GM18520 (cell line): ENCODE measurements at regions not wholly inside any gene's neighbourhood (a gene's known extent, or its start where the extent isn't known, plus 50 kb on each side); places are given as distances from the start of the nearest gene placed in this dataset.
"Not testable (repeated sequence)": the region's sequence is repeated elsewhere in the genome, so short reads cannot be mapped to it uniquely, and the experiment has no call there.

Source experiments
- ATAC-seq: cut with Tn5 transposase; IDR thresholded peaks from one replicate; pipeline ENCODE4 v1.9.1; 2021; ENCODE audit not compliant: unreplicated experiment

GRCh38 chr6:27854421-27854820 is 57.8 kb downstream of the OR2B2 start:
- no peak for ATAC-seq

GRCh38 chr6:27851440-27851839 is 60.8 kb downstream of the OR2B2 start:
- ATAC-seq = no peak

DNA sequence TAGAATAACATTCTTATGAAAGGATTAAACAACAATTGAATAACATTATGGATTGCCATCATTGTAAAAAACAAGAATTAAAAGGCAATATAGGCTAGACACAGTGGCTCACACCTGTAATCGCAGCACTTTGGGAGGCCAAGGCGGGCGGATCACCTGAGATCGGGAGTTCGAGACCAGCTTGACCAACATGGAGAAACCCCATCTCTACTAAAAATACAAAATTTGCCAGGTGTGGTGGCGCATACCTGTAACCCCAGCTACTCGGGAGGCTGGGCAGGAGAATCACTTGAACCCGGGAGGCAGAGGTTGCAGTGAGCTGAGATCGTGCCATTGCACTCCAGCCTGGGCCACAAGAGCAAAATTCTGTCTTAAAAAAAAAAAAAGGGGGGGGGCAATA is 63.2 kb downstream of the OR2B2 start:
- not testable (repeated sequence) for ATAC-seq

DNA sequence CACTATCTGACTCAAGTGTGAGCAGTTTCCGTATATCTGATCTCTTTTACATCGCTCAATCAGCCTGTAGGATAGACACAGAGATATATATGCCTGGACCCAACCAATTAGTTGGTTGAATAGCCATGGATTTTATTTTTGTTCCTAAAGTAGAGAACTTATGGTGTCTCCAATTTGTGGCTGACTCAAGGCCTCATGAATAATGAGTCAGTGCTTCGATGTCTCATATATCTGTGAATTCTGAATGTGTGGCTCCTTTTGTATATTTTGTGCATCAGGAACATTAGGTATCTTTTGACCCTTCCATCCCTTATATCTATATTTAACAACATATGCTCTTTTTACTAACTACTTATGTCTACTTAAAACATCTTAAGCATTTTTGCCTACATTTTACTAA is 64.5 kb downstream of the OR2B2 start:
- ATAC-seq = no peak

- ATAC-seq = no peak
Observed at GRCh38 chr6:27840572-27840971, 71.6 kb downstream of the OR2B2 start.

DNA sequence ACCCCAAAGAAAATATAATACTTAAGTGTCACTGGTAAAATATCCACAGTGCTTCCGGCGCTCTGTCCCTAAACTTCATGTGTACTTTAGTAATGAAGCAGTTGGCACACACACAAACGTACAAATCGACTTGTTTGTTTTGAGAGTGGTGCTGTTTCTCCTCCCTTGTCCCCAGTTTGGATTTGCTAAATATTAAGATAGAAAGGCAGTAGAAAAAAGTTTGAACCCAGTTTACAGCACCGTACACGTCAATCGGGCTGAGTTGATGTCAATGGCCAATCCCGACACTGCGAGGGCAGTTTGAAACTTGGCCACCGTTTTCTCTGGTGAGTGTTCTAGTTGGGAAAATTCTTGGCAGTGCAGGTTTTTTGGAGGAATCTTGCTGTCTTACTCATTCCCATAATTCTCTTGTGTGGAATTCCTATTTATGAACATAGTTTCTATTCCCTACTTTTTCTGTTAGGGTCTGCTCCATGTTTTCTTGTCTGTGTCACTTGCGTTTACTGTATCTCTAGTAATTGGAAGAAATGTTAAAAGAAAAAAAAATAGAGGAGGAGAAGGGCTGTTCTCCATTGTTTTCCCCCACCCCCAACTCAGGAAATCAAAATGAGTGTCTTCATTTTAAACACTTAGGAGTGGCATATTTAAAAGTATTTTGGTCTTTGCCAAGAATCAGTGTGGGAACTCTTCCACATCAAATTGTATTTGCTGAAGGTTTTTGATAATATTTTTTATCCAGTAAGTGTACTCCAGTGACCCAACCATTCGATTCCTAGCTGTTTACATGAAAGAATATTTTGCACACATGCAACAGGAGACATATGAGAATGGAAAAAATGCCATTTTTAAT is 72.3 kb downstream of the OR2B2 start:
- ATAC-seq = no peak

GRCh38 chr6:27838945-27839625 is 73.1 kb downstream of the OR2B2 start:
- ATAC-seq = no peak

DNA sequence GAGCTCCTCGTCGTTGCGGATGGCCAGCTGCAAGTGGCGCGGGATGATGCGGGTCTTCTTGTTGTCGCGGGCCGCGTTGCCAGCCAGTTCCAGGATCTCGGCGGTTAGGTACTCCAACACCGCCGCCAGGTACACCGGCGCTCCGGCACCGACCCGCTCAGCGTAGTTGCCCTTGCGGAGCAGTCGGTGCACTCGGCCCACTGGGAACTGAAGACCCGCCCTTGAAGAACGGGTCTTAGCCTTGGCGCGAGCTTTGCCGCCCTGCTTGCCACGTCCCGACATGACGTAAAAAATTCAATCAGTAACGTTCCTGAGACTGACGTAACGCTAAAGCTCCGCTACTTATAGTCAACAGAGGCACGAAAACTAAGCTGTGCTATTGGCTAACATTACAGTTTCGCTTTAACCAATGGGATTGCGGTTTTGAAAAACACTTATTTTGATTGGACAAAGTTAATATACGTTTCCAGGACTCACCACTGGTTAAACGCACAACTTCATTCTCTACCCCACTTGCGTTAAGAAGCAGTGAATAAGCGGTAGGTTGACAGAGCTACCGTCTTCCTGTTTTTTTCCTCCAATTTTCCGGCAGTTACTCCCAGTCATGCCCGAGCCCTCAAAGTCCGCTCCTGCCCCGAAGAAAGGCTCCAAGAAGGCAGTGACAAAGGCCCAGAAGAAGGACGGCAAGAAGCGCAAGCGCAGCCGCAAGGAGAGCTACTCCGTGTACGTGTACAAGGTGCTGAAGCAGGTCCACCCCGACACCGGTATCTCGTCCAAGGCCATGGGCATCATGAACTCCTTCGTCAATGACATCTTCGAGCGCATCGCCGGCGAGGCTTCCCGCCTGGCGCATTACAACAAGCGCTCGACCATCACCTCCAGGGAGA is 73.9 kb downstream of the OR2B2 start:
- peak; percentile 78 for ATAC-seq

GRCh38 chr6:27837625-27838057 is 74.6 kb downstream of the OR2B2 start:
- no peak for ATAC-seq

DNA sequence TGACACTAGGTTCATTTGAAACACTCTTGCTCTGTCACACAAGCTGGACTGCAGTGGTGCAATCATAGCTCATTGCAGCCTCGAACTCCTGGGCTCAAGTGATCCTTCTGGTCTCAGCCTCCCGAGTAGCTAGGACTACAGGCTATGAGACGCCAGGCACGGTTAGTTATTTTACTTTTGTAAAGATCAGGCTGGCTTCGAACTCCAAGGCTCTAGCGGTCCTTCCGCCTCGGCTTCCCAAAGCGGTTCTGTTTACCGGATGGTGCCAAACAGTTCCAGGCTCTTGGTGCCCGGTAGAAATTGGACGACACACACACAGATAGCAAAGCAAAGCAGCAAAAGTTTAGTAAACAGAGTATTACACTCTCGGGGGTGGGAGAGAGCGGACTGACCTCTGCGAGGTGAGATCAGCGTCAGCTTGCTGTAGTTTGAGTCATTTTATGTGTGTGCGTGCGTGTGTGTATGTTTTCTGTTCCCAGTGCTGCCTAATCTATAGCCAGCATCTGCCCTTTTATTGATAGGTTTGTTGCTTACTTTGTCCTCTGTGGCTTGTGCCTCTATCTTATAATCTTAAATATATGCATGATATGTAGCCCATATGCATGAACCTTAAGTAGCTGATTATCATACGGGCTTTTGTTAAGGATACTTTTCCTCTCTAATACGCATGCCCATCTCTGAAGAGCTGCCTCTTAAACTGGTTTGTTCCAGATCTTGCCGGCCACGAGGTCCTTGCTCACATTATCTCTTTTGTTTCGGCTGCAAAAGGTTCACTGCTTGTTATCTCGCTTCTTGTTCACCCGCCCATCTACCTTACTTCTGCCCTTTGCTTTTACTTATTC is 75.2 kb downstream of the OR2B2 start:
- peak; percentile 28 for ATAC-seq

GRCh38 chr6:27836141-27836782 is 75.9 kb downstream of the OR2B2 start:
- no peak for ATAC-seq

DNA sequence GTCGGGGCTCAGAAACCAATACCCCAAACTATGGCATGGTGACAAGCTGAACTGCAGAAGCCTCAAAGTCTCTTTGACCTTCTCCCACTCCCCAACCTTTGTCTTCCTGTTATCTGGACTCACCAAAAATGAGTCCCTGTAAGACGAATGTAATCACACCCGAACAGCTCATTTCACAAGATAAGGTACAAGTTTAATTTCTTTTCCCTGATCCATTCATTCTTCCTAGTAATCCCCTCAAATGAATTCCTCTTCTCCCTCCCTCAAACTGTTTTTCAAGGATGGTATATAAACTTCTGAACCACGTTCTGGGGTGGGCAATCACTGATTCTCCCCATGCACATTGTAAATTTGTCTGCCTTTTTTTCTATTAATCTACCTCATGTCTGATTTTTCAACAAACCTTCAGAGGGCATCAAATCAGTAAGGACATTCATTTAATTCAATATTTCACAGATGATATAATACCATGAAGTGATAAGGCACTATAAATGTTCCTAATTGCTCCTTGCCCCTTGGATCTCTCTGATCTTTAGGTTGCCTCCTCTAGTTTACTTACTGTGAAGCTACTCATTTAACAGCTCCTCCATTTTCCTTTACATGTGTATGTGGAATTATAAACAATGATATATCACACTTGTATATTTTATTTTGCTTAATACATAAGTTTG is 77.2 kb downstream of the OR2B2 start:
- no peak for ATAC-seq

GRCh38 chr6:27834384-27834783 is 77.8 kb downstream of the OR2B2 start:
- ATAC-seq = no peak

GRCh38 chr6:27831434-27832081 is 80.6 kb downstream of the OR2B2 start:
- ATAC-seq = peak; percentile 77

GRCh38 chr6:27830600-27831433 is 81.4 kb downstream of the OR2B2 start:
- ATAC-seq = peak; percentile 39

- ATAC-seq = no peak
Observed at GRCh38 chr6:27830212-27830599, 82.0 kb downstream of the OR2B2 start.

DNA sequence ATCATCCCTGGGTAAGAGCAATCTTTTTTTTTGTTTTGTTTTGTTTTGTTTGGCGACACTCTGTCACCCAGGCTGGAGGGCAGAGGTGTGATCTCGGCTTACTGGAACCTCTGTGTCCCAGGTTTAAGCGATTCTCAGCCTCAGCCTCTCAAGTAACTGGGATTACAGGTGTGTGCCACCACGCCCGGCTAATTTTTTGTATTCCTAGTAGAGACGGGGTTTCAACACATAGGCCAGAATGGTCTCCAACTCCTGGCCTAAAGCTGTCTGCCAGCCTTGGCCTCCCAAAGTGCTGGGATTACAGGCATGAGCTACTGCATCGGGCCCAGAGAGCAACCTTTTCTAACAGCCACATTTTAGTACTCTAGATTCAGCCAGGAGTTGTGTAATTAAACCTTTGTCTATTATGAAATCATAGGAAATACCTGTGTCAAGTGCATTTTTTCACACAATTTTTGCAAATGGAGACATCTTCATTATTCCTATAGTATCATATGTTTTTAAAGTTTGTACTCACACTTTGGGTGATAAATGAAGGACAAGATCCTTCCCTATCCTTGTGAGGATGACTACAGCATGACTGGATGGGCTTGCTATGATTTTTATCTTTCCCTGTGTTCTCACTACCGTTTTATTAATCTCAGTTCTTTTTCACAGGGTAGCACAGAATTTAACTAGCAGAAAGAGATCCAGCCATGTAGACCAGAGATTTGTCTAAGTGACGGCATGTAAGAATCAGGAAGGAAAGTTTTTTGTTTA is 82.6 kb downstream of the OR2B2 start:
- no peak for ATAC-seq
